Pancreas (tissue), 10 donors: ENCODE measurements at regions not wholly inside any gene's neighbourhood (a gene's known extent, or its start where the extent isn't known, plus 50 kb on each side); places are given as distances from the start of the nearest gene placed in this dataset.

Experiments used
- ATAC-seq, 4 donors: fragments of 200-7000 bp; cut with Tn5 transposase; one replicate each; pipeline versions ENCODE4 v1.8.0 to v1.9.1; 2020; ENCODE audit warnings: mild to moderate bottlenecking in 4 of 4, moderate library complexity in 4 of 4
- DNase-seq, 6 donors: peaks; one replicate each; pipeline ENCODE4 v3.0.0-alpha.2; 2020
- FAIRE-seq: peaks from 2 replicates; lab custom pipeline; 2012; peaks lifted over from hg19 to GRCh38; lab: Jason Lieb, UNC
- H3K27ac ChIP-seq, 4 donors: fragments of 200-600 bp; sonication (generic); 1 replicate in 3 of 4; 2 replicates in 1 of 4; pipeline versions ENCODE4 v1.5.0 to v1.8.0; 2020
- H3K27me3 ChIP-seq, 4 donors: fragments of 200-600 bp; one replicate each; pipeline ENCODE4 v1.8.0; 2021
- H3K36me3 ChIP-seq, 3 donors: fragments of 200-600 bp; sonication (generic) in 1 of 3; one replicate each; pipeline versions ENCODE4 v1.5.0 to v1.8.0; 2020 to 2021
- H3K4me1 ChIP-seq, 3 donors: fragments of 200-600 bp; one replicate each; pipeline ENCODE4 v1.8.0; 2021
- H3K4me3 ChIP-seq, 4 donors: fragments of 200-600 bp; sonication (generic) in 2 of 4; one replicate each; pipeline versions ENCODE4 v1.5.0 to v1.8.0; 2020 to 2021
- H3K9me3 ChIP-seq, 4 donors: fragments of 200-600 bp; one replicate each; pipeline ENCODE4 v1.8.0; 2021
- CTCF ChIP-seq, 4 donors: fragments of 200-600 bp; sonication (generic) in 3 of 4; IDR thresholded peaks; one replicate each; pipeline versions ENCODE4 v1.5.0 to v1.8.0; 2021; ENCODE audit warnings: antibody characterized with exemption in 4 of 4
- WGBS, 2 donors: extraction: QIAGEN DNeasy Blood & Tissue Kit; methylation state at CpG; one replicate each; pipeline ENCODE4 v1.1.7; 2013; 5-methylcytosine and 5-hydroxymethylcytosine counted together
- intact Hi-C, 3 donors: fragments of 100-400 bp; cut with DNase I; formaldehyde crosslinking; loops; one replicate each; pipeline versions ENCODE4 v1.11.1 to v1.14.2; 2022
- donor health status: healthy with polysubstance abuse.
- donor health status: DM: no; HTN: no; CAD: no; lungs with moderate emphysema.
- donor health status: DM: no; HTN: no; CAD: no.
- donor health status: control.
- donor health status: control.
- donor health status: Bipolar disorder and iron deficiency.
- donor health status: DM: yes; HTN: yes; CAD: no.
- donor health status: DM: no; HTN: no; CAD: no.
- donor health status: DM: no; HTN: no; CAD: no.
- donor health status: DM: yes; HTN: yes; CAD: no.

GRCh38 chr19:46953955-46954501, 65.6 kb upstream of the NPAS1 start:
- H3K9me3 ChIP-seq = no peaks in the 10 kb centered on the region
- no peaks in the 10 kb centered on the region for H3K36me3 ChIP-seq
- peaks cover 7 to 23% (median 18%) of the 10 kb centered on the region in 3 donors for H3K4me1 ChIP-seq
- ATAC-seq = peak in 1 of 4 donors; percentile 6
- WGBS, 2 donors = 76 to 81% methylated on average over 6 of the region's 6 CpGs
- FAIRE-seq = no peak
- no peak for DNase-seq
- H3K4me3 ChIP-seq = no peak overlapping the region
- intact Hi-C loops = no loop called here
- no peaks in the 10 kb centered on the region for H3K27me3 ChIP-seq
- TF ChIP-seq CTCF (IDR thresholded peaks at IDR 0.05) = no peak
- peak overlapping the region in 3 of 4 donors; percentile 28 to 53 (median 30) for H3K27ac ChIP-seq

GRCh38 chr19:46954502-46954992, 65.1 kb upstream of the NPAS1 start:
- ATAC-seq (peak in 3 of 4 donors; percentile 33 to 49 (median 44)), DNase-seq (no peak), FAIRE-seq (no peak)
- no peak for TF ChIP-seq CTCF (IDR thresholded peaks at IDR 0.05)
- intact Hi-C loops = no loop called here
- H3K27me3 ChIP-seq = no peaks in the 10 kb centered on the region
- peaks cover 7 to 23% (median 18%) of the 10 kb centered on the region in 3 donors for H3K4me1 ChIP-seq
- H3K36me3 ChIP-seq = no peaks in the 10 kb centered on the region
- H3K27ac ChIP-seq = peak overlapping the region in 3 of 4 donors; percentile 28 to 53 (median 30)
- H3K4me3 ChIP-seq = no peak overlapping the region
- H3K9me3 ChIP-seq = no peaks in the 10 kb centered on the region
- 33 to 46% methylated on average over 7 of the region's 7 CpGs for WGBS, 2 donors

- no peak for FAIRE-seq
- no peaks in the 10 kb centered on the region for H3K36me3 ChIP-seq
- TF ChIP-seq CTCF (IDR thresholded peaks at IDR 0.05) = no peak
- no peaks in the 10 kb centered on the region for H3K27me3 ChIP-seq
- WGBS, 2 donors = 46 to 47% methylated on average over 10 of the region's 10 CpGs
- no peak overlapping the region for H3K4me3 ChIP-seq
- H3K4me1 ChIP-seq = peaks cover 7 to 23% (median 18%) of the 10 kb centered on the region in 3 donors
- DNase-seq = no peak
- H3K9me3 ChIP-seq = no peaks in the 10 kb centered on the region
- intact Hi-C loops = no loop called here
- H3K27ac ChIP-seq = peak overlapping the region in 3 of 4 donors; percentile 28 to 53 (median 30)
- peak in 3 of 4 donors; percentile 46 to 78 (median 73) for ATAC-seq
These were observed 64.4 kb upstream of the NPAS1 start for GRCh38 chr19:46954993-46955812.

- no peak for TF ChIP-seq CTCF (IDR thresholded peaks at IDR 0.05)
- H3K4me1 ChIP-seq = peaks cover 7 to 23% (median 18%) of the 10 kb centered on the region in 3 donors
- peak overlapping the region in 1 of 4 donors; percentile 28 for H3K27ac ChIP-seq
- ATAC-seq = no peak
- no peaks in the 10 kb centered on the region for H3K27me3 ChIP-seq
- DNase-seq = no peak
- intact Hi-C loops = no loop called here
- H3K36me3 ChIP-seq = no peaks in the 10 kb centered on the region
- H3K4me3 ChIP-seq = no peak overlapping the region
- H3K9me3 ChIP-seq = no peaks in the 10 kb centered on the region
- no peak for FAIRE-seq
- 92 to 95% methylated on average over 6 of the region's 6 CpGs for WGBS, 2 donors
These were observed 63.7 kb upstream of the NPAS1 start for GRCh38 chr19:46955813-46956371.
